NCI-H2029 treated with DMSO at 0.1 percent for 48 hours (cell line): ENCODE measurements at regions not wholly inside any gene's neighbourhood (a gene's known extent, or its start where the extent isn't known, plus 50 kb on each side); places are given as distances from the start of the nearest gene placed in this dataset.
"Not testable (repeated sequence)": the region's sequence is repeated elsewhere in the genome, so short reads cannot be mapped to it uniquely, and the experiment has no call there.

ENCODE experiments used
- DNase-seq: peaks from one replicate; lab custom pipeline; 2025; lab: John Stamatoyannopoulos, UW

- DNase-seq, result no peak
Observed at GRCh38 chrX:95218976-95219375, 1465.7 kb upstream of the DIAPH2 start.

GRCh38 chrX:95248386-95248785, 1436.3 kb upstream of the DIAPH2 start:
- DNase-seq, result no peak

GRCh38 chrX:95290455-95290854, 1394.2 kb upstream of the DIAPH2 start:
- no peak for DNase-seq

GRCh38 chrX:95291561-95291960, 1393.1 kb upstream of the DIAPH2 start:
- no peak for DNase-seq

GRCh38 chrX:95318882-95319281, 1365.8 kb upstream of the DIAPH2 start:
- DNase-seq, result no peak

- no peak for DNase-seq
Observed at GRCh38 chrX:95325185-95325584, 1359.5 kb upstream of the DIAPH2 start.

GRCh38 chrX:95330292-95330691, 1354.3 kb upstream of the DIAPH2 start:
- DNase-seq, result no peak

GRCh38 chrX:95332530-95332929, 1352.1 kb upstream of the DIAPH2 start:
- no peak for DNase-seq

GRCh38 chrX:95346856-95347255, 1337.8 kb upstream of the DIAPH2 start:
- no peak for DNase-seq

GRCh38 chrX:95350774-95351488, 1333.7 kb upstream of the DIAPH2 start:
- no peak for DNase-seq

GRCh38 chrX:95367286-95367685, 1317.4 kb upstream of the DIAPH2 start:
- DNase-seq, result no peak

GRCh38 chrX:95382799-95383198, 1301.8 kb upstream of the DIAPH2 start:
- no peak for DNase-seq

GRCh38 chrX:95383778-95384177, 1300.9 kb upstream of the DIAPH2 start:
- no peak for DNase-seq

- DNase-seq, result no peak
Observed at GRCh38 chrX:95427389-95427788, 1257.3 kb upstream of the DIAPH2 start.

GRCh38 chrX:95435198-95435597, 1249.4 kb upstream of the DIAPH2 start:
- no peak for DNase-seq

- no peak for DNase-seq
Observed at GRCh38 chrX:95441836-95442235, 1242.8 kb upstream of the DIAPH2 start.

GRCh38 chrX:95484781-95485180, 1199.9 kb upstream of the DIAPH2 start:
- DNase-seq, result no peak

- no peak for DNase-seq
Observed at GRCh38 chrX:95505721-95506120, 1178.9 kb upstream of the DIAPH2 start.

GRCh38 chrX:95509474-95509873, 1175.2 kb upstream of the DIAPH2 start:
- DNase-seq, result no peak

GRCh38 chrX:95524018-95524417, 1160.6 kb upstream of the DIAPH2 start:
- DNase-seq, result not testable (repeated sequence)

- DNase-seq, result no peak
Observed at GRCh38 chrX:95536111-95536510, 1148.5 kb upstream of the DIAPH2 start.

- DNase-seq, result no peak
Observed at GRCh38 chrX:95536661-95537060, 1148.0 kb upstream of the DIAPH2 start.

- no peak for DNase-seq
Observed at GRCh38 chrX:95539041-95539440, 1145.6 kb upstream of the DIAPH2 start.

- not testable (repeated sequence) for DNase-seq
Observed at GRCh38 chrX:95549552-95549951, 1135.1 kb upstream of the DIAPH2 start.
